KBM-7 (cell line): ENCODE measurements at regions not wholly inside any gene's neighbourhood (a gene's known extent, or its start where the extent isn't known, plus 50 kb on each side); places are given as distances from the start of the nearest gene placed in this dataset.
A peak's percentile ranks its signal among the peaks of the same experiment; 100 is the strongest.
"Not testable (repeated sequence)": the region's sequence is repeated elsewhere in the genome, so short reads cannot be mapped to it uniquely, and the experiment has no call there.

Experiments
- DNase-seq: peaks from one replicate; pipeline ENCODE4 v3.0.0-alpha.2; 2015
- in situ Hi-C: fragments of 300-500 bp; cut with MboI; formaldehyde crosslinking; loops from 2 replicates; pipeline ENCODE4 v1.14.3; 2020; ENCODE audit warnings: low sequenced_read_pairs, low pct_unique_long_range_greater_than_20kb, mixed read lengths

DNA sequence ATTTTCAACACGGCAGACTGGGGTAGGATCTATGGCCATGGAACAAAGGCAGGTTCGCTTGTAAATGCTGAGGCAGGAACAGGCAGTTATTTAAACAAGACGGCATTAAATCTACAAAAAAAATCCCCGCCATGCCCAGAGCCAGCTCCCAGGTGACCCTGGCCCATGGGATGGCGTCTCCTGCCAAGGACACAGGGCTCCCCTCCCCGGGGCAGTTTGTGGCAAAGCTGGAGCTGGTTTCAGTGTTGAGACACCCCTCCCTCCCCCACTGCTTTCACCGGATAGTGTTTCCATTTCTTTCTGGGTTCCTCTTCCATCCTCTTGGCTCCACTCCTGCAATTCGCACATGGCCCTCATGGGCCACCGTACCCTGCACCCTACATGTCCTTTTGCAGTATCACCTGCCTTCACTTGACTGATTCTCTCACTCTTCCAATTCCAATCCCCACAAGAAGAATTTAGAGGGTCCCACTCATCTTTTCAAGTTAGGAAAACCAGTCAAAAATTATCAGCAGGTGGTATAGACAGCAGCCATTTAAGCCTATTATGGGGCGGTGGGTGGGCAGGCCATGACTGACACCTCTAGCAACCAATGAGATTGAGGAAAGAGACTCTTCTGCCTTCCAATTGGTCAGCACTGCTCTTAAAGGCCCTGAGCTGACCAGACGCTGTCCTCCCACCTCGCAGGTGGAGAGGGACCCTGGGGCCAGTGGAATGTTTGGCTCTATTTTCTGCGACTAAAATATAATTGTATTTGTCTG is 52.0 kb downstream of the OLIG1 start:
- in situ Hi-C loops: no loop called here
- DNase-seq: peak; percentile 35

DNA sequence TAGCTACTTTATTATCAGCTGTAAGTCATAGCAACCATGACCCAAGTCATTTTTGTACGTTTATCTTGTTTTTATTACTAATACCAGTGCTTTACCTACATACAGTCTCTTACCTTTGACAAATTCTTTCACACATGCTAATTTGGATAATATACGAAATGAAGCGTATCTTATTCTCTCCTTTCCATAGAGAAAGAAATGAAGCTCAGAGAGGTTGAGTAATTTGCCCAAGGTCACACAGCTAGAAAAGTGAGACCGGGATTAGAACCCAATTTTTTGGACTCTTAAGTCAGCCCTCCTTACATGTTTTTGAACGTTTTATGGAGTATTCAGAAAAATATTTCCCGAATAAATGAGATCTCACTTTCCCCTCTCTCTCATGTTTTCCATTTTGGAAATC is 52.6 kb downstream of the OLIG1 start:
- no peak for DNase-seq
- in situ Hi-C loops: no loop called here

DNA sequence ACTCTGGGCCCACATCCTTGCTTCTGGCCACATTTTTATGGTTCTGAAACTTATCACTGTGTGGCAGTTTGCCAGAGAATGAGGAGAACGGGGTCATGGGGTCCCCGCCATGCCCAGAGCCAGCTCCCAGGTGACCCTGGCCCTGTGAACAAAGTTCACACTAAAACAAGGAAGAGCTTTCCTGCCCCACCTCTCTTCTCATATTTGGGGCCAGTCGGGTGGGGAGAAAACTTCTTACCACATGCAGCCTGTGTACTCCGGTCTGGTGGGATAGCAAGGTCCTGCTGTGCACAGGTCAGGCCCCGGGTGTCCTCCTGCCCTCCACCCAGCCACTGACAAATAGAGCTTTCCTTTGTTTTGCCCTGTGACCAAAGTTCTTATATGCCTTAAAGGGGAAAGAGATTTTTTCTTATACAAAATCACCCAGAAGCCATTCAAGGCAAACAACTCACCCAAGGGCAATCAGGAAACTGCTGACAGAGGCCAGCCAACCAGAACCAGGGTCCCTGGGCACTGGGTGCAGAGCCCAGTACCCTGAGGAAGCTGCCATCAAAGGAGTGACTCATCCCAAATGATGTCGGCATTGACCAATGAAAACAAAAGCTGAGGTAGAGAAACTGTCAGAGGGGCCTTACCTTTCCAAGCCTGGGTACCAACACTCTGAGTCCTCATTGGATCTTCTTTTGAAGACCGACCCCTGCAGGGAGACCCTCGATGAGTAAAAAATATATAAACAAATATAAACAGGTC is 53.6 kb downstream of the OLIG1 start:
- in situ Hi-C loops: no loop called here
- no peak for DNase-seq

DNA sequence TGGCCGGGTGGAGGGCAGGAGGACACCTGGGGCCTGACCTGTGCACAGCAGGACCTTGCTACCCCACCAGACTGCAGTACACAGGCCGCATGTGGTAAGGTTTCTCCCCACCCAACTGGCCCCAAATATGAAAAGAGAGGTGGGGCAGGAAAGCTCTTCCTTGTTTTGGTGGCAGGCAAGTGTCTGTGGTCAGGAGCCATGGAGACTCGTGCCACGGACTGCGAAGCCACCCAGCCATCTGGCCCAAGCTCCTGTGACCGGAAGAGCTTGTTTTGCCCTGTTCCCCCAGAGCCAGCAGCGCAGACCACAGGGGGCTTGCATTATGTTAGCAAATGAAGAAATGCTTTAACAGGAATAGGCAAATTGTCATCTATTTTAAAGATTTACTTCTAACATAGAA is 54.9 kb downstream of the OLIG1 start:
- in situ Hi-C loops: no loop called here
- peak; percentile 83 for DNase-seq

DNA sequence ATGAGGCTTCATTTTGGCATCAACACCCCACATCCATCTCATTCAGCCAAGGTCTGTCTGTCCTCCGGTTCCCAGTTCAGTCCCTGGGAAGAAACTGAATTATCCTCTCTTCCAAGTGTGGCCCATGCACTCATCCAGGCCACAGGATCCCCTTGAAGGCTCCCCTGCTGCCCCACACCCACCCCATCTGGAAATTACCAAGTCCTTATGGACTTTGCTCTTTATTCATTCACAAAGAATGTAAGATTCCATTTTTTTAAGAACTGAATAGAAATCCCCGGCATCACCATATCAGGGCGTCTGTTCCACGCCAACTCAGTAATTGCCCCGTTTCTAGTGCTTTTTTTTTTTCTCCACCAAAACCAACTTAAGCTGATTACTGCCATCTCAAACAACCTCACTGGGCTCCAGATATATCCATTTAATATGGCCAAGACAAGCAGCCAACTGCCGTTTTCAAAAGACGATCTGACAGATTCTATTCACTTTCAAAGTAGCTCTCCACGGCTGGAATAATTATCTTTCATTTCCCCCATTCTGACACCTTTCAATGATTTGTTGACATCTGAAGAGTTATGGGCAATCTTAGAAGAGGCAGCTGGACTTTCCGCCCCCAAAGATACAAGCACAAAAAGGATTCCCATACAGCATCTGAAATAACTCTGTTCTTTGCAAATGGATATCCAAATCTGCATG is 55.9 kb downstream of the OLIG1 start:
- in situ Hi-C loops: no loop called here
- no peak for DNase-seq

DNA sequence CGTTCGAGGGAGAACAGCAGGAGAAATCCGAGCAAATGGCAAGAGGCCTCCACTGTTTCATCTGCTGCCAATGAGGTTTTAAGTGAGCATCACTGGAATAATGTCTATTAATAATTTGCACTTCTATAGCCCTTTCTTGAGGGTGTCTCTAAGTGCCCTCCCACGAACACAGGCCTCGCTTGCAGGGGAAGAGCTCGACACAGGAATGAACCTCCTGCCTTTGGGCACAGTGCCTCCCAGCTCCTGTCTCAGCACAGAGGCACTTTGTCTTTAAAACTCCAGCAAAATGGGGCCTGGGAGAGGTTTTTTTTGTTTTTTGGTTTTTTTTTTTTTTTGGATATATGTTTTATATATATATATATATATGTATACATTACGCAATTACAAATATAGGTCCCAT is 56.6 kb downstream of the OLIG1 start:
- no peak for DNase-seq
- in situ Hi-C loops: no loop called here

DNA sequence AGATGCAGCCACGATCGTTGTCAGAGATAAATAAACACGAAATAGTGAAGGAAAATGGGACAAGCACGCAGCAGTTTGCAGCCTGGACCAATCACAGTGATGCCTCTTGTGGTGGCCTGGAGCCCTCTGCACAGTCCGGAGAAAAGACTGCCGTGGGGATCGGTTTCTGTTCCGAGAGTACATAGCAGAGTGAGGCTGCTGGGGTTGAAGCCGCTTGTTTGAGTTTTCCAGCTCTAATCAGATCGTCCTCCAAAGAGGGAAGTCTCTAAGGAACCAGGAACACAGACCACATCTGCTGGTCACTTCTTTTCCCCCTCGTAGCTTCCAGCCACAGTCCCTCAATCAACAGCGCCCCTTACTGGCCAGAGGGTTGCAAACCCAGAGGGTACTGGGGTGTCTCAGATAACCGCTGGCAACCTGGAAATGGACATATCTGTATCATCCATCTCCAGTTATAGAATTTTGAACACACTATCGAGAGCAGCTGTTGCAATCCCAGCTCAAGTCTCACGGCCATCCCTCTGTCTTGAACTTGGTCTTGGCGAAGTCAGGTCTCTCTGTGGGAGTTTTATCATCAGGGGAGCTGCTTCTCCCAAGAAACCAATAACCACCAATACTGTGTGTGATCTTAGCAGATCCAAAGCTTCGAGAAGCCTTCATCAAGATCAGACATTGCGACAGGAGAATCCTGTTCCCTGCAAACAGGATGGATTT is 57.4 kb downstream of the OLIG1 start:
- DNase-seq: peak; percentile 85
- in situ Hi-C loops: no loop called here

DNA sequence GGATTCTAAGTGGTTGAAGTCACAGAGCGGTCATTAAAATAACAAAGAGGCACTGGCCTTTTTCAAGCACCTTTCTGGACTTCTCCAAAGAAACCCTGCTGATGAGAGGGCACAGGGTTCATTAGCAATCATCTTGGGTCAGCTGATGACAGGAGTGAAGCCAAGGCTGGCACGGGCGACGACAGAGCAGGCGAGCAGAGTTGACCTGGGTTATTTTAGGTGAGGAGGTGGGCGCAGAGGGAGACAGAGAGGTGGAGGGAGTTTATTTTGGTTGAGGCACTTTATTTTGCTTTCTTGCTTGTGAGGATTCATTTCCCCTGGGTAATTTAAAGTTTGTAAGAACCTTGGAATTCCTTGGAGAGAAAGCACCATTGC is 57.9 kb downstream of the OLIG1 start:
- DNase-seq: no peak
- in situ Hi-C loops: no loop called here

DNA sequence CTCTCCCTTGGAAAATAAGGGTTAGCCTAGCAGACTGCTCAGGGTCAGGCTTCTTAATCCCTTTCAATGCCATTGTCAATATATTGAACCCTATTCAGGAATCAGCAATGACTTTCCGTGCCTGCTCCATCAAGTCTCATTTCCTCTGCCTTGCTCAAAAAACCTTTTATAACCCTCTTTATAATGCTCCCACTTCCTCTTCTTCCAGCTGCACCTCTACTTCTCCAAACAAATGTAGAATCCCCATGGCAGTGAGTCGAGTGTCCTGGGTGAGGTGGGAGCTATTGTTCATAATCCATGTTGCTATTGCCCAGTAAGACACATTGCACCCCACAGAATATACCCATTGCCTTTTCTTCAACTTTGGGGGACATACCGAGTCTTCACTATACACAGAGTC is 58.6 kb downstream of the OLIG1 start:
- peak; percentile 72 for DNase-seq
- in situ Hi-C loops: no loop called here

DNA sequence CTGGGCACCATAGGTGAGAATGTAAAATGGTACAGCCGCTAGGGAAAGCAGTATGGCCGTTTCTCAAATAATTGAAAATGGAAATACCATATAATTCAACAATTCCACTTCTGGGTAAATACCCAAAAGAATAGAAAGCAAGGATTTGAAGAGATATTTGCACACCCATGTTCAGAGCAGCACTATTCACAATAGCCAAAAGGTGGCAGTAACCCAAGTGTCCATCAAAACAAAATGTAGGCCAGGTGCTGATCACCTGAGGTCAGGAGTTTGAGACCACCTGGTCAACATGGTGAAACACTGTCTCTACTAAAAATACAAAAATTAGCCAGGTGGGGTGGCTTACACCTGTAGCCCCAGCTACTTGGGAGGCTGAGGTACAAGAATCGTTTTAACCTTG is 62.1 kb downstream of the OLIG1 start:
- in situ Hi-C loops: no loop called here

DNA sequence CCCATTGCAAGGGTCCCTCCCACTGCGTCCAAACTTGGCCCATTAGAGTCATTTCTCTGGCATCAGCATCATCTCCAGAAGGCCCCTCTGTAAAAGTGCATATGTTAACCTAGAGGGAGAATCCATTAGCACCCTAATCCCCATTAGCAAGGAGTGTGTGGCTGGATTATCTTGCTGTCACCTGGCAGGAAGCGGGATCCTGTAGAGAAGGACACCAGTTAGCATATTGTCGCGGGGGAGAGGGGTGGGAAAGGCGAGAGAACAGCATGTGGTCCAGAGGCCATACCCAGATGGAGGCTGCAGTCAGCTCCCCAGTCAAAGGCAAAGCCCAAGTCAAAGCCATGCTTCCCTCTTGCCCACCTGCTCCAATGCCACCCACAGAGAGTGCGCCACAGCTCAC is 64.0 kb downstream of the OLIG1 start:
- in situ Hi-C loops: no loop called here
- DNase-seq: no peak

More for the DNA sequence above, 62.1 kb downstream of the OLIG1 start:
- DNase-seq: no peak

DNA sequence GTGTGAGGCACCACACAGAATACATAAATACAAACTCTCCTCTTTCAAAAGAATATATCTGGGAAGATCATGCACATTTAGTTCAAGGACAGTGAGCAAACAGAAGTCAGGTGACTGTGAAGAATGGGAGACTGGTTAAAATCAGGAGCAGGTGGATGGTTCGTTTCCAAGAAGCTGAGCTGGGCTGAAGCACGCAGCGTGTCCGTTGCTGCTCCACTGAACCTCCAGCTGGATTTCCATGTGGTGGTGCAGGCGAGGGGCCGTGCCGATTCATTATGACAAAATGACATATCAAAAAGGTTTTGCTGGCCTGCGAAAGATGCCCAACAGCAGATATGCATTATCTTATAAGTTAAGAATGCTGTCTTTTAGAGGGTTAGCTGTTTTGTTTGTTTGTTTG is 66.0 kb downstream of the OLIG1 start:
- in situ Hi-C loops: no loop called here
- DNase-seq: no peak

DNA sequence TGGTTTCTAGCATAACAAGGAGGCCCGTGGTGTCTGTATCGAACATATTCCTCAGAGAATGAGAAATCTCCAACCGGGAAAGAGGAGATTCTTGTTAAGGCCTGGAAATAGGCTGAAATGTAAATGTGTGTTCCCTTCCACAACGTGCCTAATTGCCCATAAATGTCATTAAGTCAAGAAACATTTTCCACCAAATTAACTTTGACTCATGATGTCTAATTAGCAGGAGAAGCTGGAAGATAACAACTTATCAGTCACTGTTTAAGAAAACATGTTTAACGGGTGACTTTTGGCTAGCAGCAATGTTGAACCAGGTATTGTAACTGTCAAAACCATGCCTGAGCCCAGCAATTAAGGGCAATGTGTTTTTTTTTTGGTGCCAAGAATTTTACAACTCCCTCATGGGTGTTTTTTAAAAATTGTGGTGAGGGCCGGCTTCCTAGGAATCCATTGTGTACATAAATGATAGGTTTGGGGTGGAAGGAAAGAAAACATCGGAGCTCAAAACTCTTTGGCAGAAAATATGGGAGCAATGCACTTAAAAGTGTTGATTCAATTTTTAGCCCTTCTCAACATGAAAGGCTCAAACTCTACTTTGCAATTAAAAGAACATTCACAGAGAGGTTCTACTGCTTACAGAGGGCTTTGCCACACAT is 67.0 kb downstream of the OLIG1 start:
- DNase-seq: no peak
- in situ Hi-C loops: no loop called here

DNA sequence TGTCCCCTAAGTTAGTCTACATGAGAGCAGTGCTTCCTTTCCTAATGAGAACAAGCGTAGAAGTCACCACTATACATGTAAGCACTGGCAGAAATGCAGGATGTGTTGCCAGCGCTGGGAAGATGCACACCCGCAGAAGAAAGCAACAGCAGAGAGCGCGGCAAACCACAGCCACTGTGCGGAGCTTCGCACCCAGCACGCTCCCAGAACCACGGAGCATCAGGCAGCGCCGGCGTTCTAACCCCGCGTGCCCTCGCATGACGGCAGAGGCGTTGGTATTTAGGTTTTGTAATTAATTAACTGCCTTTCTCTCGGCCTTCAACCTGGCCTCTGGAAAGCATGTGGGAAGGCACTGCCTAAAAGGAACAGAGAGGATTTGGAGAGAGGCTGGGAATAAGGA is 69.1 kb downstream of the OLIG1 start:
- DNase-seq: no peak
- in situ Hi-C loops: no loop called here

DNA sequence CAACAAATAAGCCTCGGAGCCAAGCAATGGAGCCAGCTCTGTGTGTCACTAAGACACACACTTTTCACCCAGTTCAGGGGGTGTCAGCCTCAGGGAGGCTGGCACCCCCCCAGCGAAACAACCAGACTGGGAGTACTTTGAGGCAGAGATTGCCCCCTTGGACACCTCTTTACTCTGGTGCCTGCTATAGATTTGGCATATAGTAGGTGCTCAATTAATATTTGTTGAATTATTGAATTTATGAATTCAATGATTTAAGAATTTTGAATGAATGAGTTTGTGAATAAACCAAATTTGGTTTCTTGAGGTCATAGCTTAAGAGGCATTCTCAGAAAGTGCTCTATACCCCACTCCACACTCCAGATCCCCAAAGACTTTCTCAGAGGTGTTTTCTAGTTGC is 70.3 kb downstream of the OLIG1 start:
- in situ Hi-C loops: no loop called here
- no peak for DNase-seq

DNA sequence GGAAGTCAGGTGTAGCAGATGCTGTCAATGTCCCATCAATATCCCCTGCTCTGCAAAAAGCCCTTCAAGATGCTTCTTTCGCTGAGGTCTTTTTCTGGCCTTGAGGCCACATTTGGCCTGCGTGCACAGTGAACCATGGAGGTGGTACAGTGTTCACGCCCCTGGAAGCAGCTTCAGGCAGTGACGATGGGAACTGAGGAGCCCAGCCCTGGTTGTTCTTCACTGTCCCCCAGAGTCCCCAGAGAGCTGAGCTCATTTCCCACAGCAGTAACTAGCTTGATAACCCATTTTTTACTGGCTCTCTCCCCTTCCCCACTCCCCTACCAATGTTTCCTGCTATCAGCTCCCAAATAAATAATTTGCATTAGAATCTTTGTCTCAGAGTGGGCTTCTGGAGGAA is 76.5 kb downstream of the OLIG1 start:
- DNase-seq: no peak
- in situ Hi-C loops: no loop called here

DNA sequence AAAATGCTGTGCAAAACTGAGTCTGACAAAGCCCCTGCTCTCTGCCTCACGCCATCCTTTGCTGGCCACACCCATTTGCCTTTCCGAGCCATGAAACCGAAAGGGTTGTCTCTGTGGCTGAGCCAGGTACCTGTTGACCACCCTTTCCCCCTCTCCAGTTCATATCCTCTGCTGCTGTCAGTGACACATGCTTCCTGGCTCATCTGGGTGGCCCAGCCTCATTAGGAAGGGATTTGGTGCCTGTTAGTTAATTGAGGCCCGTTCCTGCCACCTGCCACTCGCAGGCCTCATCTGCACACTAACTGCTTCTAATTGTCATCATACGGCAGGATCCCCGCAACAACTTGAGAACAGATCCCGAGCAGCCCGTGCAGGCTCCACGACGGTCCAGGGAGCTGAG is 79.2 kb downstream of the OLIG1 start:
- no peak for DNase-seq
- in situ Hi-C loops: no loop called here

DNA sequence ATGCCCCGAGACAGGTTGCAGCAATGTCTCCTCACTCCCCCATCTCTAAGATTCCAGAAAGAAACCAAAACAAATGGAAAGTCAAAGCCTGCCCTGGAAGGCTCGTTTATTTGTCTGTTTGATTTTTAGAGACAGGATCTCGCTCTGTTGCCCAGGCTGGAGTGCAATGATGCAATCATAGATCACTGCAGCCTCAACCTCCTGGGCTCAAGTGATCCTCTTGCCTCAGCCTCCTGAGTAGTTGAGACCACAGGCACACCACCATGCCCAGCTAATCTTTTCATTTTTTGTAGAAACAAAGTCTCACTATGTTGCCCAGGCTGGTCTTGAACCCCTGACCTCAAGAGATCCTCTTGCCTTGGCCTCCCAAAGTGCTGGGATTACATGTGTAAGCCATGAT is 78.8 kb upstream of the IFNAR2 start:
- in situ Hi-C loops, DNase-seq: not testable (repeated sequence)
